Medulla oblongata (tissue), 1 donor: ENCODE measurements at regions not wholly inside any gene's neighbourhood (a gene's known extent, or its start where the extent isn't known, plus 50 kb on each side); places are given as distances from the start of the nearest gene placed in this dataset.
A peak's percentile ranks its signal among the peaks of the same experiment; 100 is the strongest.
"Not testable (repeated sequence)": the region's sequence is repeated elsewhere in the genome, so short reads cannot be mapped to it uniquely, and the experiment has no call there.

Experiments
- DNase-seq: peaks from one replicate; pipeline ENCODE4 v3.0.0-alpha.2; 2015; ENCODE audit errors: extremely low spot score

DNA sequence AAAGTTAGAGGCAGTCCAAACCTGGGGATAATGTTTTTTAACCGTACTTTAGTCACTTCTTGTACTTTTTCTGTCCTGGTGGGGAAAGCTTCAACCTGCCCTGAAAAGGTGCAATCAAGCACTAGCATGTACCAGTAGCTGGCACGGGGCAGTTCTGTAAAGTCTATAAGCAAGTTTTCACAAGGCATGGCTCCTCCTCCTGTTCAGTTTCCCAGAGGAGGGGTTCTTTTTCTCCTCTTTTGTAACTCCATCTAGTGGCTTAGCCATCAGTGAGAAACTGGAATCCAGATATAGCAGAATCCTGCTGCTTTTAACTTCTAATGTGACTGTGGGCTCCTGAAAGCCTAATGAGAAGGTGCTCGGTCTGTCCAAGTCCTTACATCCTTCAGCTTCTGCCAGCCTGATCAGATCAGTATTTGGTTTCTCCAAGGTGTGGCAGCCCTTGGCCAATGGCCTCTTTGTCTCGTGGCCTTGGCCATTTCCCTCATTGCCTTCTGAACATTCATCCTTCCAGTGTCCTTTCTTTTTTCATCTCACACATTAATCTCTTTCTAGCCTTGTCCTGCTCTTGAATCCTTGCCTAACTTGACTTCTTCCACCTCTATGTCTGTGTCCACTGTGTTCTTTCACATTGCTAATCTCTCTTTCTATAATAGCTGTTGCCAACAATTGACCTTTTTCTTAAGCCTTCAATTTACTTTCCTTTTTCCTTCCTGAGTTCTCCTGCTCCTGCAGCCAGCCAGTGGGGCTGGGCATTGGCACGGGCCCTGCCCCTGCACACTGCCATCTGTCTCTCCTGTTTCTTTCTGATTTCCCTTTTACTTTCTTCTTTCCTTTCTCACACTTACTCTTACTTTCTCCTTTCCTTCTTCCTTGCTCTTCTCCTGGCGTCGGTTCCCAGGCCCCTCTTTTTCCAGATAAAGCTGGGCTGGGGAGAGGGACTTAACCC is 222.0 kb upstream of the SYNCRIP start:
- DNase-seq, result no peak

DNA sequence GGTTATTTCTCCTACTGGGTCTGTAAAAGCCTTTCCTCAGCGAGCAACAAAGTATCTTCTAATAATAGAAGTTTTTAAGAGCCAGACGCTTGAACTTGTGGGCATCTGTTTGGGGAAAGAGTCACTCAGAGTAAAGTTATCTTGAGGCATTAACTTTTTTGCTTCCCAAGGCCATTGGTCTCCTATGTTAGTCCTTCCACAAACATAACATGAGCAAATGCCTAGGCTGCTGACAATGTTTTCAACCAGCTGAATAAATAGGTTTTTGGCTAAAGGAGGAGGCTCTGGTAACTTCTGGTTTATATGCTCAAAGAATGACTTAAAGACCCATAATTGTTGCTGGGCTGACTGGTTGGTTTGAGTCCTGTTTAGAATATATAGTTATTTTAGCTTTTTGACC is 213.5 kb upstream of the SYNCRIP start:
- no peak for DNase-seq

DNA sequence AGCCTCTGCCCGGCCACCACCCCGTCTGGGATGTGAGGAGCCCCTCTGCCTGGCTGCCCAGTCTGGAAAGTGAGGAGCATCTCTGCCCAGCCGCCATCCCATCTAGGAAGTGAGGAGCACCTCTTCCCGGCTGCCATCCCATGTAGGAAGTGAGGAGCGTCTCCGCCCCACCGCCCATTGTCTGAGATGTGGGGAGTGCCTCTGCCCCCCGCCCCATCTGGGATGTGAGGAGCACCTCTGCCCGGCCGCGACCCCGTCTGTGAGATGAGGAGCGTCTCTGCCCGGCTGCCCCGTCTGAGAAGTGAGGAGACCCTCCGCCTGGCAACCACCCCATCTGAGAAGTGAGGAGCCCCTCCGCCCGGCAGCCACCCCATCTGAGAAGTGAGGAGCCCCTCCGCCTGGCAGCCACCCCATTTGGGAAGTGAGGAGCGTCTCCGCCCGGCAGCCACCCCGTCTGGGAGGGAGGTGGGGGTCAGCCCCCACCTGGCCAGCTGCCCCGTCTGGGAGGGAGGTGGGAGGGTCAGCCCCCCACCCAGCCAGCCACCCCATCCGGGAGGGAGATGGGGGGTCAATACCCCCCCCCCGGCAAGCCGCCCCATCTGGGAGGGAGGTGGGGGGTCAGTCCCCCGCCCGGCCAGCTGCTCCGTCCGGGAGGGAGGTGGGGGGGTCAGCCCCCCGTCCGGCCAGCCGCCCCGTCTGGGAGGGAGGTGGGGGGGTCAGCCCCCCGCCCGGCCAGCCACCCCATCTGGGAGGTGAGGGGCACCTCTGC is 195.8 kb upstream of the SYNCRIP start:
- DNase-seq, result not testable (repeated sequence)

DNA sequence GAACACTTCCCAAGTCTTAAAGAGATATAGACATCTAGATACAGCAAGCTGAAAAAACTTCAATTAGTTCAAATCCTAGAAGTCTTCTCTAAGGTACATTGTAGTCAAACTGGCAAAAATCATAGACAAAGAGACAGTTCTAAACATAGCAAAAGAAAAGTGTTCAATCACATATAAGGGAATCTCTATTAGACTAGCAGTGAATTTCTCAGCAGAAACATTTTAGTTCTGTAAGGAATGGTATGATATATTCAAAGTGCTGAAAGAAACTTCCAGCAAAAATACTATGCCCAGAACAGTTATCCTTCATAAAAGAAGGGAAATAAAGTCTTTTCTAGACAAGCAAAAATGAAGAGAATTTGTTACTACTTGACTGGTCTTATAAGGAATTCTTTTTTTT is 186.3 kb upstream of the SYNCRIP start:
- DNase-seq, result no peak

DNA sequence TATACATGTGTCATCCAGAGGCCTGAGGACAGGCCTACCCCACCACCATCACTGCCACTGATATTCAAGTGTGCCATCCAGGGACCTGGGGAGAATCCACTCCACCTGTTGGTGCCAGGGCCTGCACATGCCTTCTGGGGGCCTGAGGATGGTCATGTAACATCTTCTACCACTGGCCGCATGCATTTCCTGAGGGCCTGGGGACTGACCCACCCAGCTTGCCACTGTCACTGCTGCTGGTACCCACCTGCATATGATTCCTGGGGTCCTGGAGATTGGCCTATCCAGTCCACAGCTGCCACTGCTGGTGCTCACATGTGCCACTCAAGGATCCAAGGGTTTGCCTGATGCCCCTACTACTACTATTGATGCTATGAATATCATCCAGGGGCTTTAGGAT is 184.3 kb upstream of the SYNCRIP start:
- DNase-seq, result no peak

DNA sequence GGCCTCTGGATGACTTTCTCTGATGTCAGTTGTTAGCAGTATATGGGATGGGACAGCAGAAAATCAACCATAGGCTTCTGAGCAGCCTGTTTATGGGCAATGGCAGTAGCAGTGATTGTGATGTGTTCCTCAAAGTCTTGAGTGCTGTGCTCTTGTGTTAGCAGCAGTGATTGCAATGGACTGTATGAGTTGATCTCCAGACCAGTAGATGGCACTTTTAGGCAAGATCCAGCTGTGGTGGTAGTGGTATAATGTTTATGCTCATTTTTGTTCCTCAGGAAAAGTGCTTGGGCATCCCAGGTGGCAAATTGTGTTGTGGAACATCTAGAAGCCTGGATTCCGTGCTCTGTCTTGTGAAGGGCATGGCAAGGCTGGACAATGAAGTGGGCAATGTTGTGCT is 181.6 kb upstream of the SYNCRIP start:
- no peak for DNase-seq

DNA sequence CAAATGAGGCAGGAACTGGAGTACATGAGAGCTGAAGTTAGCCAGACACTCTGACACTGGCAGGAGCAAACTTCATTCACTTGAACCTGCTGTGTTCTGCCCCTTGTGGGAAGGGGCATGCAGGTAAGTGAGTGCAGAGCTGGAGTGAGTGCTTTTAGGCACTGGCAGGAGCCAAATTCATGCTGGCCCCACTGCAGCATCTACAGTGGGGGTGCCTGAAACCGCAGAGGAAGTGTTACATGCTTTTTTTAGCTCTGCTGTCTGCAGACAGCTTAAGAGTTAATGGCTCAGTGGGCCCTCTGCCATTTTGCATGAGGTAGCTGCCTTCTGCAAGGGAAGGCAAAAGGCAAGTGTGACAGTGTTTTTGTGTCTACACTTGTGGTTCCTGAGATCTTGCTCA is 167.9 kb upstream of the SYNCRIP start:
- DNase-seq, result no peak

DNA sequence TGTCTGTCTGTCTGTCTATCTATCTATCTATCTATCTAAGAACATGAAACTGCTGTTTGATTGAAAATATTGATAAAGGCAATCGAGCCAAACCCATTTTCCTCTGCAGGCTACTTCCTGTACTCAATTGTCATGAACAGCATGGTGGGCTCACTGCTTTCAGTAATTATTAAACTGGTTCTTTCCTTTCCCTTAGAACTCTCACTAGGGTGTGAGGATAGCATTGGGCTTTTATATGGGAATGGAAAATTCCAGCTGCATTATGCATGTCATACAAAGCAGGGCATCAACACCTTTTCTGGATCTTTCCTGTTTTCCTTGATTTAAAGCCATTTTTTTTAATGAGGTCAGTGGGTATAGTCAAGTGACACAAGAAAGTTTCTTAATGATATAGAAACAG is 161.0 kb upstream of the SYNCRIP start:
- DNase-seq, result no peak

DNA sequence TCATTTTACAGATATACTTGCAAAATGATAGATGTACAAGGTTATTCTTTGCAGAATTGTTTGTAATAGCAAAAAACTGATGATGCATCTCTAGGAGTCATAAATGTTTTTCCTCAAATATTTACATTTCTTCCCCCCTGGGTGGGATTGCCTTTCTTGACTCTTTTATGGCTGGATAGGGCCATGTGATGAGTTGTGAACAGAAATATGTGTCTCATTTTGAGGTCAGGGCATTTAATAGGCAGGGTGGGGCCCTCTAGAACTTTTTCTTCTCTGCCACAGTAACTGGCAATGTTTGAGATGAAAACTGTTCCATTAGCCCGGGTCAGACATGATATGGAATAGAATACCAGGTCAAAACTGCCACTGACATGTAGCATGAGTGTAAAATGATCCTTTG is 159.5 kb upstream of the SYNCRIP start:
- no peak for DNase-seq

DNA sequence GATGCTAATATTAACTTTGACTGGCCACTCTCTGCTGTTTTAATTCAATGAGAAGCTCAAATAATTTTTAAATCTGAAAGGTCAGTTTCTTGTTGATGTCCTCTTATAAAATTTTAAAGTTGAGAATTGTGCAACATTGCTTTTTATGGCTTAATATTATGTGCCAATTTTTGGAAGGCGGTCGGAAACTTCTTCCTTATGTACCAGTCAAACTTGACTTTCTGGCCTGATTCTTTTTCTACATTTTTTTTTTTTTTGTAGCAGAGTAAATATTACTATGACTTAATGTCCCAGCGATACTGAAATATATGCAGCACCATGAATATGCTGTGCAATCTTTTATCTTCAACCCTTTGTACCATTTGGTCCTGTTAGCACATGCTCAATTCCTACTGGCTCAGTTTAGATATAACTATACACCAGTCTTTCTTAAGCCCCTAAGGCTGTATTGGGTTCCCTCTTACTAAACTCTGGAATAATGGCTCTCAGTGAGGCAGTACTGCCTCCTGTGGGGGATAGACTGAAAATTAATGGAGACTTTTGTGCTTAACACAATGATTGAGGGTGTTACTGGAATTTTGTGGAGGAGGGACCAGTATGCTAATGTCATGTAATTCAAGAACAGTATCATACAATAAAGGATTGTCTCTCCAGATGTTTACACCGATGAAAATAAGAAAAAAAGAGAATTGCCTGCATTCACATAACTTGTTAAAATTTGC is 156.4 kb upstream of the SYNCRIP start:
- no peak for DNase-seq

DNA sequence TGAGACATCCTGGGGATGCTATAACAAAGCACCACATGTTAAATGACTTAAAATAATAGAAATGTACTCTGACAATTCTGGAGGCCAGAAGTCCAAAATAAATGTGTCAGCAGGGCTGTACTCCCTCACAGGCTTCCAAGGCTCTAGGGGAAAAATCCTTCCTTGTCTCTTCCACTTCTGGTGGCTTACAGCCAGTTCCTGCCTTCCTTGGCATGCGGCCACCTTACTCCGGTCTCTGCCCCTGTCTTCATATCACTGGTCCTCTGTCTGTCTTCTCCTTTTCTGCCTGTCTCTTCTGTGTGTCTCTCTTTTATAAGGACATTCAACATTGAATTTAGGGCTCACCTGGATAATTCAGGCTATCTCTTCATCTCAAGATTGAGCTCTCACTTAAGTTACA is 155.3 kb upstream of the SYNCRIP start:
- no peak for DNase-seq

DNA sequence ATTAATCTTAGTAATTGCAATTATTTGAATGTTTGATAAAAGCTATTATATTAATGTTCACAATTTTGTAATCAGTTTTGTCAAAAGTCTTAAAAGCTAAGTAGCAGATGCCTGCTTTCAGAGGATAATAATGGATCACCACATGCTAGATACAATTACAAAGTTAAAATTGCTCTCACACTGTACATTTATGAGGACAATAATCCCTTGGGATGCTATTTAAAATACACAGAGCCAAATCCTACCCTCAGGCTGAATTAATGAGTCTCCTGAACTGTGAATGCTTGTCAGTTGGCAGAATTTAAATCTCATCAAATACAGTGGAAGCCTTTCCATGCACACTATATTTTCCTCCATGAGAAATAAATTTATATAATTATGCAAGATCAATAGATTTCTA is 153.3 kb upstream of the SYNCRIP start:
- DNase-seq, result no peak

DNA sequence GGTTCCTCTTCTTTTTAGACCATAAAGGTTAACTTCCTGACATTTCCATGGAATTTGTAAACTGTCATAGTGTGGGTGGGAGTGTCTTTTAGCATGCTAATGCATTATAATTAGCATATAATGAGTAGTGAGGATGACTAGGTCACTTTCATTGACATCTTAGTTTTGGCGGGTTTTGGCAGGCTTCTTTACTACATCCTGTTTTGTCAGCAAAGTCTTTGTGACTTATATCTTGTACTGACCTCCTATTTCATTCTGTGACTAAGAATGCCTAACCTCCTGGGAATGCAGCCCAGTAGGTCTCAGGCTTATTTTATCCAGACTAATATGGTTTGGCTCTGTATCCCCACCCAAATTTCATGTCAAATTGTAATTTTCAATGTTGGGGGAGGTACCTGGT is 149.6 kb upstream of the SYNCRIP start:
- no peak for DNase-seq

DNA sequence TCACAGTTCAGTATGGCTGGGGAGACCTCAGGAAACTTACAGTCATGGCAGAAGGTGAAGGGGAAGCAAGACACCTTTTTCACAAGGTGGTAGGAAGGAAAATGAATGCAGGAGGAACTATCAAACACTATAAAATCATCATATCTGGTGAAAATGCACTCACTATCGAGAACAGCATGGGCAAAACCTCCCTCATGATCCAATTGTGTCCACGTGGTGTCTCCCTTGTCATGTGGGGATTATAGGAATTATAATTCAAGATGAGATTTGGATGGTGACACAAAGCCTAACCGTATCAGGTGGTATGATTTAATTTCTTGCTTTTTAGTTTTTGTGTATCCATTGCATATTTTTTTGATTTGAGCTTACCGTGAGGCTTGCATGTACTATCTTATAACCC is 133.2 kb upstream of the SYNCRIP start:
- DNase-seq, result no peak

DNA sequence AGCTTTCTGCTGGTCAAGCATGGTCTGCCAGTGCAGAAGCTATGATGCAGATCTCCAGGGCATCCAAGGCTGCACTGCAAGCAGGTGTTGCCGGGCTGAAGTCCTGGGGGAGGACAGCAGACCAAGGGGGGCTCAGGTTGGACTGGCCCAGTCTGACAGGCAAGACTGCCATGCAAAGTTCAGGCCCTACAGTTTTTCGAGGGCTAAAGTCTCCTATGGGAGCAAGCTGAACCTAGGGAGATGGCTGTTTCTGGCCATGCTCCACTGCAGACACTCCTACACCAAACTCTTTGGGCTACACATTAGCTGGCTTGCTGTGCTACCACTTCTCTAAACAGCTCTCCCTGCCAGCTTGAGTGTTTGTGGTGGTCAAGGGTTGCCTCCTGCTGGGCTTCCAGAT is 130.0 kb upstream of the SYNCRIP start:
- no peak for DNase-seq

DNA sequence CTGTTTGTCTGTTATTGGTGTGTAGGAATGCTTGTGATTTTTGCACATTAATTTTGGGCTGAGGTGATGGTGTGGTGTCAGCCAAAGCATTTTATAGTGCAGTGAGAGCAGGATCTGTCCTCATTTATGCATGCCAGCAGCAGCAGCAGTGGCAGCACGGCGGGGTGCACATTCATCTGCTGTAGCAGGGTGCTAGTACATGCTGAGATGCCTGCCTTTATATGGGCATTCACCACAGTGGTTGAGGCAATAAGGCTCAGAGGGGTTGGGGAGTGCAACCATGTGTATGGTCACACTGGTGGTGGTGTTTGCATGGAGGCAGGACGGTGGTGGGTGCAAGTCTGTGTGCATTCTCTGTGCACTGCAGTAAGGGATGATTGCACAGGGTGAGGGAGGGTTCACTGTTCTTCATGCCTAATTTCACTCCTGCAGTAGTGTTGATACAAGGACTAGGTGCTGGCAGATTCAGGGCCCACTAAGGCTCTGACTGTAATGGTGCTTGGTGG is 129.3 kb upstream of the SYNCRIP start:
- no peak for DNase-seq

DNA sequence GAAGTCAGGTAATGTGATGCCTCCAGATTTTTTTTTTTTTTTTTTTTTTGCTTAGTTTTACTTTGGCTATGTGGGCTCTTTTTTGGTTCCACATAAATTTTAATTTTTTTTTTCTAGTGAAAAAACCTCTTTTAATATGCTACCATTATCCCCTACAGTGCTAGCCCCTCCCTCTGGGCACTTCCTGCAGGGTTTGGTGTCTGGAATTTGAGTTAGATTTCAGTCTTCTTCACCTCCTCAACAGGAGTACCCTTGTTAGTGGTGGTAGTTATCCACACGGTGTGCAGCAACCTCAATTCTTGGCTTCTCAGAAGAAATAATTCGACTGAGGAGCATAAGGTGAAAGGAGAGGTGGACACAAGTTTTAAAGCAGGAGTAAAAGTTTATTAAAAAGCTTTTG is 128.8 kb upstream of the SYNCRIP start:
- no peak for DNase-seq

DNA sequence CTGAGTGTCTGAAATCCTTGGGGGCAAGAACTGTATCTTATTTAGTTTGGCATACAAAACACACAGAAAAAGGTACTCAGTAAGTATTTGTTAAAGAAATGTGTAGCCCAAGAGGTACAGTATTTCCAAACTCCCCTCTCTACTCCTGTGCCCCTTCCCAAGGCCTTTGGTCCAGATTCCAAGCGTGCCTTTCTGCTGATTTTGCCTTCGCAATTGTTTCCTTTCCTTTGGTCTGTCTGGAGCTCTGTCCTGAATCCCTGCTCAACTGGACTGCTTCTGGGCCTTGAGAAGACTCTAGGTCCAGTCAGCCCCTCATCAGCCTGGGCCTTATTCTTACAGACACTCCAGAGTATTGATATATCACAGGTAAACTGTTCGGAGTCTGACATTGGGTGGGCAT is 122.2 kb upstream of the SYNCRIP start:
- DNase-seq, result no peak

DNA sequence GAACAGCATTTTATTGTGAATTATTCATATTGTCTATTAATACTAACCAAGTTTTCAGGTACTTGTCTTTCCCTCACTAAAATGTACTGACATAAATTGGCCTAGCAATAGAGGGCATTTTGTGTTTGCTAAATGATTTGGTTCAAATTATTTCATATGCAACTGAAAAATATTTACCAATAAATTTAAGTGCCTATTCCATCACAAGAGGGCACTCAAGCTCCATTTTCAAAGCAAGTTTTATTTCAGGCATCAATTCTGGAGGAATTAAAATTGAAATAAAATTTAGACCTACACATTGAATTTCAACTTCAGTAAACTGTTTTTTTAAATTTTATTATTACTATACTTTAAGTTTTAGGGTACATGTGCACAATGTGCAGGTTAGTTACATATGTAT is 114.3 kb upstream of the SYNCRIP start:
- peak; percentile 12 for DNase-seq

DNA sequence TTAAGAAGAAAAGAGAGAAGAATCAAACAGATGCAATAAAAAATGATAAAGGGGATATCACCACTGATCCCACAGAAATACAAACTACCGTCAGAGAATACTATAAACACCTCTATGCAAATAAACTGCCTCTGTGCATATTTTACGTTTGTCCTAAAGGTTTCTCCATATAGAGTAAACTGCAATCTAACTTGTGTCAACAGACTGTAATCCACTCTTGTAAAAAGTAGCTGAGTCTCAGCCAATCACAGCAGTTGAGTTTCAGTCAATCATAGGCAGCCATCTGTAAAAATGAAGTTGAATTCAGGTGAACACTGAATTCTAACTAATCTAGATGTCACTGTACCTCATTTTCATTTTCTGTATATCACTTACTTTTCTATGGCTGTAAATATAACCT is 112.2 kb upstream of the SYNCRIP start:
- DNase-seq, result no peak

DNA sequence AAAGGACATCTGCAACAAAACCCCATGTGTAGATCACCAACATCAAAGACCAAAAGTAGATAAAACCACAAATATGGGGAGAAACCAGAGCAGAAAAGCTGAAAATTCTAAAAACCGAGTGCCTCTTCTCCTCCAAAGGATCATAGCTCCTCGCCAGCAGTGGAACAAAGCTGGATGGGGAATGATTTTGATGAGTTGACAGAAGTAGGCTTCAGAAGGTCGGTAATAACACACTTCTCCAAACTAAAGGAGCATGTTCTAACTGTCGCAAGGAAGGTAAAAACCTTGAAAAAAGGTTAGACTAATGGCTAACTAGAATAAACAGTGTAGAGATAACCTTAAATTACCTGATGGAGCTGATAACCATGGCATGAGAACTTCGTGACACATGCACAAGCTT is 109.9 kb upstream of the SYNCRIP start:
- no peak for DNase-seq

DNA sequence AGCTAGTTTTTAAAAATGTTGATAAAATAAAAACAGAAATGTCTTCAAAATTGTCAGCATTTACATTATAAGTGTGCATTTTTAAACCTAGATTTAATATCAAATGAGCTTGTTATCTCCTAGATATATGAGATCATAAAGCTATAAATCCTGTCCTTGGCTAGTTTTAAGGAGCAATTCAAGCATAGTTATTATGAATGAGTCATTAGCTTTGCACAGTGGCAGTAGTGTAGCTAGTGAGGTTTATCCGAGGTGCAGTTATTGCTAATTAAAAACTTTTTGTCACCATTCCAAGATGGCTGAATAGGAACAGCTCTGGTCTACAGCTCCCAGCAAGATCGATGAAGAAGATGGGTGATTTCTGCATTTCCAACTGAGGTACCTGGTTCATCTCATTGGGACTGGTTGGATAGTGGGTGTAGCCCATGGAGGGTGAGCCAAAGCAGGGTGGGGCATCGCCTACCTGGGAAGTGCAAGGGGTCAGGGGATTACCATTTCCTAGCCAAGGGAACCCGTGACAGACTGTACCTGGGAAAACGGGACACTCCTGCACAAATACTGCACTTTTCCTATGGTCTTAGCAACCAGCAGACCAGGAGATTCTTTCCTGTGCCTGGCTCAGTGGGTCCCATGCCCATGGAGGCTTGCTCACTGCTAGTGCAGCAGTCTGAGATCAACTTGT is 108.8 kb upstream of the SYNCRIP start:
- no peak for DNase-seq
